HepG2 (cell line): ENCODE measurements at regions not wholly inside any gene's neighbourhood (a gene's known extent, or its start where the extent isn't known, plus 50 kb on each side); places are given as distances from the start of the nearest gene placed in this dataset.

Experiments
- ATAC-seq: fragments of 200-7000 bp; cut with Tn5 transposase; 3 replicates; pipeline ENCODE4 v1.9.1; 2020; ENCODE audit warnings: mild to moderate bottlenecking, moderate library complexity
- BruUV-seq: library from RNA; stranded (reverse); fragments of 400-500 nt; replicated peaks from 2 replicates; lab custom pipeline; 2021; lab: Mats Ljungman, UMichigan
- CTCF ChIA-PET: fragments of 300-600 bp; formaldehyde crosslinking; extraction: SDS; loops from one replicate; lab custom pipeline; 2021; ENCODE audit warnings: low total read pairs, inconsistent platforms, low intra/inter-chr PET ratio; lab: Yijun Ruan, JAX
- POLR2A ChIA-PET: fragments of 350-600 bp; sonication (Branson Sonifier 250); formaldehyde crosslinking; loops from one replicate; lab custom pipeline; 2020; ENCODE audit warnings: antibody characterized with exemption, inconsistent platforms; lab: Yijun Ruan, JAX
- DNase-seq: peaks from one replicate; pipeline ENCODE4 v3.0.0-alpha.2; 2015; ENCODE audit warnings: low spot score
- FAIRE-seq: peaks from 3 replicates; lab custom pipeline; 2011; peaks lifted over from hg19 to GRCh38; lab: Jason Lieb, UNC
- H2AFZ ChIP-seq: one replicate; pipeline ENCODE4 v1.6.1; 2011; ENCODE audit warnings: low read length, inconsistent platforms
- H3K27ac ChIP-seq: fragments of 300-600 bp; 3 replicates; pipeline ENCODE4 v1.8.0; 2011; ENCODE audit warnings: mixed run types, mild to moderate bottlenecking, mixed read lengths, low read length, inconsistent platforms; ENCODE audit not compliant: insufficient read depth; ENCODE audit errors: extremely low read length
- H3K27me3 ChIP-seq, 2 experiments: fragments of 200-600 bp in 1 of 2; 2 replicates in 1 of 2; 3 replicates in 1 of 2; pipeline versions ENCODE4 v1.6.0 to v1.8.0; 2011; ENCODE audit warnings: low read length in 2 of 2, mild to moderate bottlenecking in 2 of 2, moderate library complexity in 2 of 2, inconsistent platforms in 1 of 2; ENCODE audit not compliant: insufficient read depth in 2 of 2, control insufficient read depth in 1 of 2
- H3K36me3 ChIP-seq, 2 experiments: fragments of 200-600 bp in 1 of 2; replicated peaks in 1 of 2; 2 replicates in 1 of 2; 3 replicates in 1 of 2; pipeline versions ENCODE4 v1.5.1 to v1.8.0; 2011; ENCODE audit warnings: low read length in 2 of 2, inconsistent platforms in 1 of 2; ENCODE audit not compliant: insufficient read depth in 2 of 2, control insufficient read depth in 1 of 2
- H3K4me1 ChIP-seq: 2 replicates; pipeline ENCODE4 v1.5.1; 2012; ENCODE audit warnings: low read length, inconsistent platforms; ENCODE audit not compliant: insufficient read depth
- H3K4me2 ChIP-seq: 2 replicates; pipeline ENCODE4 v1.6.0; 2011; ENCODE audit warnings: low read depth, low read length, inconsistent platforms
- H3K4me3 ChIP-seq, 3 experiments: fragments of 200-600 bp in 1 of 3; sonication (generic), shearing (Covaris generic) in 1 of 3; replicated peaks in 1 of 3; 2 replicates each; pipeline ENCODE4 v1.5.1; 2011 to 2016; ENCODE audit warnings: low read length in 3 of 3, inconsistent platforms in 2 of 3, low read depth in 2 of 3, mild to moderate bottlenecking in 2 of 3, control low read depth in 1 of 3, mixed read lengths in 1 of 3; ENCODE audit not compliant: insufficient read depth in 1 of 3
- H3K79me2 ChIP-seq: one replicate; pipeline ENCODE4 v1.6.1; 2011; ENCODE audit warnings: low read length, inconsistent platforms; ENCODE audit not compliant: insufficient read depth
- H3K9ac ChIP-seq: 2 replicates; pipeline ENCODE4 v1.6.0; 2011; ENCODE audit warnings: mild to moderate bottlenecking, low read depth, low read length, inconsistent platforms; ENCODE audit not compliant: insufficient read depth
- H3K9me3 ChIP-seq: 2 replicates; pipeline ENCODE4 v1.5.1; 2012; ENCODE audit warnings: mild to moderate bottlenecking, low read length
- H4K20me1 ChIP-seq: 2 replicates; pipeline ENCODE4 v1.6.0; 2011; ENCODE audit warnings: inconsistent platforms, mild to moderate bottlenecking, low read length, moderate library complexity; ENCODE audit not compliant: insufficient read depth
- PITX1 ChIP-seq: sonication (generic); formaldehyde crosslinking; IDR thresholded peaks from 2 replicates; pipeline ENCODE4 v1.5.1; 2020; ENCODE audit warnings: mild to moderate bottlenecking, missing genetic modification reagents
- SMAD9 ChIP-seq: sonication (generic); formaldehyde crosslinking; IDR thresholded peaks from 2 replicates; pipeline ENCODE4 v1.5.1; 2020; ENCODE audit warnings: mild to moderate bottlenecking, missing genetic modification reagents
- ZGPAT ChIP-seq: IDR thresholded peaks from 2 replicates; pipeline ENCODE4 v1.6.1; 2016; ENCODE audit warnings: mild to moderate bottlenecking
- ZNF331 ChIP-seq: sonication (generic); formaldehyde crosslinking; IDR thresholded peaks from 2 replicates; pipeline ENCODE4 v1.4.0; 2020; ENCODE audit warnings: missing genetic modification reagents
- ZNF562 ChIP-seq: sonication (generic); formaldehyde crosslinking; IDR thresholded peaks from 2 replicates; pipeline ENCODE4 v1.8.0; 2022; ENCODE audit warnings: missing genetic modification reagents, borderline replicate concordance
- WGBS: methylation state at CpG from one replicate; pipeline ENCODE4 v1.1.6; 2017; ENCODE audit warnings: low lambda C conversion rate; 5-methylcytosine and 5-hydroxymethylcytosine counted together
- in situ Hi-C: cut with HindIII; loops from 2 replicates; pipeline ENCODE4 v1.10.0; 2017; ENCODE audit warnings: low pct_unique_long_range_greater_than_20kb; ENCODE audit not compliant: extremely low pct_ligation_motif_present
- intact Hi-C: fragments of 100-400 bp; cut with micrococcal nuclease; formaldehyde crosslinking; loops from one replicate; pipeline ENCODE4 v1.10.0; 2022; ENCODE audit not compliant: unreplicated experiment
- TF ChIP-seq, protein P1 (sequence below): sonication (generic); formaldehyde crosslinking; IDR thresholded peaks from 2 replicates; pipeline ENCODE4 v1.8.0; 2022; ENCODE audit warnings: missing genetic modification reagents, mild to moderate bottlenecking, inconsistent platforms, borderline replicate concordance
- TF ChIP-seq, protein P2 (sequence below): sonication (generic); formaldehyde crosslinking; IDR thresholded peaks from 2 replicates; pipeline ENCODE4 v1.9.0; 2022; ENCODE audit warnings: low read depth, missing genetic modification reagents

- no peak for TF ChIP-seq ZGPAT (CRISPR knock-in tag)
- TF ChIP-seq, protein P1, sequence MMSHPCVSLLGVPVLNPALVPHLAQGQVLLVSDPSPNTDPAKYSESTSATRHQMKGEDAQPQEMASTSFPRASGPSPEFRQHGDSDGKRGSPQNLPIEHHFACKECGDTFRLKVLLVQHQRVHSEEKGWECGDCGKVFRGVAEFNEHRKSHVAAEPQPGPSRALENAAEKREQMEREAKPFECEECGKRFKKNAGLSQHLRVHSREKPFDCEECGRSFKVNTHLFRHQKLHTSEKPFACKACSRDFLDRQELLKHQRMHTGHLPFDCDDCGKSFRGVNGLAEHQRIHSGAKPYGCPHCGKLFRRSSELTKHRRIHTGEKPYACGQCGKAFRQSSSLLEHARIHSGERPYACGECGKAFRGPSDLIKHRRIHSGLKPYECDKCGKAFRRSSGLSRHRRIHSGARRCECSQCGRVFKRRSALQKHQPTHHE (CRISPR knock-in tag) = no peak
- TF ChIP-seq, protein P2, sequence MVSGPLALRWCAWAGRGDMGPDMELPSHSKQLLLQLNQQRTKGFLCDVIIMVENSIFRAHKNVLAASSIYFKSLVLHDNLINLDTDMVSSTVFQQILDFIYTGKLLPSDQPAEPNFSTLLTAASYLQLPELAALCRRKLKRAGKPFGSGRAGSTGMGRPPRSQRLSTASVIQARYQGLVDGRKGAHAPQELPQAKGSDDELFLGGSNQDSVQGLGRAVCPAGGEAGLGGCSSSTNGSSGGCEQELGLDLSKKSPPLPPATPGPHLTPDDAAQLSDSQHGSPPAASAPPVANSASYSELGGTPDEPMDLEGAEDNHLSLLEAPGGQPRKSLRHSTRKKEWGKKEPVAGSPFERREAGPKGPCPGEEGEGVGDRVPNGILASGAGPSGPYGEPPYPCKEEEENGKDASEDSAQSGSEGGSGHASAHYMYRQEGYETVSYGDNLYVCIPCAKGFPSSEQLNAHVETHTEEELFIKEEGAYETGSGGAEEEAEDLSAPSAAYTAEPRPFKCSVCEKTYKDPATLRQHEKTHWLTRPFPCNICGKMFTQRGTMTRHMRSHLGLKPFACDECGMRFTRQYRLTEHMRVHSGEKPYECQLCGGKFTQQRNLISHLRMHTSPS (CRISPR knock-in tag) = no peak
Observed at GRCh38 chr6:69584913-69585729, 211.7 kb downstream of the LMBRD1 start (continued).

- WGBS = 0% methylated on average over 2 of the region's 2 CpGs
- Histone ChIP-seq H2AFZ (no peak overlapping the region), H3K27ac (no peak overlapping the region), H3K9ac (no peak overlapping the region), H3K27me3 (no peaks in the 10 kb centered on the region), H4K20me1 (no peaks in the 10 kb centered on the region), H3K4me1 (no peaks in the 10 kb centered on the region), H3K4me3 (no peak overlapping the region), H3K79me2 (no peaks in the 10 kb centered on the region), H3K36me3 (no peaks in the 10 kb centered on the region), H3K4me2 (no peak overlapping the region), H3K9me3 (no peaks in the 10 kb centered on the region)
- CTCF ChIA-PET = no interaction called here
- no peak for TF ChIP-seq ZNF562 (CRISPR knock-in tag)
- no peak for TF ChIP-seq PITX1
- no peak for TF ChIP-seq ZNF331 (CRISPR knock-in tag)
- no peak for TF ChIP-seq SMAD9
- no peak for ATAC-seq
- intact Hi-C loops = no loop called here
- no peak for DNase-seq
- BruUV-seq = no TSS peak
- in situ Hi-C loops = no loop called here
- FAIRE-seq = no peak
- POLR2A ChIA-PET = no interaction called here
Observed at GRCh38 chr6:69584536-69584912, 212.3 kb downstream of the LMBRD1 start.
